Immature natural killer cell (primary cell): ENCODE measurements at regions not wholly inside any gene's neighbourhood (a gene's known extent, or its start where the extent isn't known, plus 50 kb on each side); places are given as distances from the start of the nearest gene placed in this dataset.
"Not testable (repeated sequence)": the region's sequence is repeated elsewhere in the genome, so short reads cannot be mapped to it uniquely, and the experiment has no call there.

ENCODE experiments used
- DNase-seq, 3 donors: peaks; one replicate each; pipeline ENCODE4 v3.0.0; 2022; ENCODE audit warnings: mixed read lengths in 1 of 3
- H3K27ac Mint-ChIP-seq, 6 donors: one replicate each; pipeline ENCODE4 v1.8.0; 2020; ENCODE audit warnings: mixed read lengths in 6 of 6, mild to moderate bottlenecking in 5 of 6, inconsistent platforms in 4 of 6, moderate library complexity in 3 of 6
- H3K27me3 Mint-ChIP-seq, 3 donors: one replicate each; pipeline ENCODE4 v1.8.0; 2020 to 2021; ENCODE audit warnings: low read depth in 3 of 3, mild to moderate bottlenecking in 3 of 3, mixed read lengths in 3 of 3, moderate library complexity in 3 of 3, inconsistent platforms in 1 of 3
- H3K36me3 Mint-ChIP-seq, 3 donors: one replicate each; pipeline ENCODE4 v1.8.0; 2020; ENCODE audit warnings: mixed read lengths in 3 of 3, inconsistent platforms in 2 of 3, mild to moderate bottlenecking in 2 of 3
- H3K4me1 Mint-ChIP-seq, 2 donors: one replicate each; pipeline ENCODE4 v1.8.0; 2020; ENCODE audit warnings: inconsistent platforms in 2 of 2, mild to moderate bottlenecking in 2 of 2, mixed read lengths in 2 of 2, moderate library complexity in 1 of 2
- H3K4me3 Mint-ChIP-seq, 5 donors: one replicate each; pipeline ENCODE4 v1.8.0; 2020; ENCODE audit warnings: mild to moderate bottlenecking in 5 of 5, mixed read lengths in 5 of 5, inconsistent platforms in 3 of 5, moderate library complexity in 3 of 5
- H3K9me3 Mint-ChIP-seq, 6 donors: one replicate each; pipeline ENCODE4 v1.8.0; 2020; ENCODE audit warnings: mild to moderate bottlenecking in 6 of 6, mixed read lengths in 6 of 6, inconsistent platforms in 4 of 6, moderate library complexity in 3 of 6

DNA sequence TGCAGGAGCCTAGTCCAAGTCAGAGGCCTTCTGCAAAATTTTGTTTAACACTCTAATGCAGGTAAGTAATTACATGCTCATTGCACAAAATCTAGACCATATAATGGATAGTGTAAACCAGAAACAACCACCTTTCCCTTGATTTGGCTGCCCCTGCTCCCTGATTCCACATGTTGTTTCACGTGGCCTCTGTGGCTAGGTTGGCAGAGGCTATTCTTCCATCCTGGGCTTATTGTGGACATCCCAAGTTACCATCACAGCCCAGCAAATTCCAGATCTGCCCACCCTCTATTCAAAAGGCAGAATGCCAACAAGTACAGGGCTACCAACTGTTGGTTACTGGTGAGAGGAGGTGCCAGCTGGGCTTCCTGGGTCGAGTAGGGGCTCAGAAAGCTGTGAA lies 794.5 kb upstream of the GRM7 start:
- no peak for DNase-seq
- Mint-ChIP-seq H3K4me1 (no peaks in the 10 kb centered on the region), H3K9me3 (peaks cover 4 to 16% (median 8%) of the 10 kb centered on the region in 6 donors), H3K4me3 (no peak overlapping the region), H3K27ac (no peak overlapping the region), H3K27me3 (peaks cover 0 to 2% (median 0%) of the 10 kb centered on the region in 3 donors), H3K36me3 (no peaks in the 10 kb centered on the region)

DNA sequence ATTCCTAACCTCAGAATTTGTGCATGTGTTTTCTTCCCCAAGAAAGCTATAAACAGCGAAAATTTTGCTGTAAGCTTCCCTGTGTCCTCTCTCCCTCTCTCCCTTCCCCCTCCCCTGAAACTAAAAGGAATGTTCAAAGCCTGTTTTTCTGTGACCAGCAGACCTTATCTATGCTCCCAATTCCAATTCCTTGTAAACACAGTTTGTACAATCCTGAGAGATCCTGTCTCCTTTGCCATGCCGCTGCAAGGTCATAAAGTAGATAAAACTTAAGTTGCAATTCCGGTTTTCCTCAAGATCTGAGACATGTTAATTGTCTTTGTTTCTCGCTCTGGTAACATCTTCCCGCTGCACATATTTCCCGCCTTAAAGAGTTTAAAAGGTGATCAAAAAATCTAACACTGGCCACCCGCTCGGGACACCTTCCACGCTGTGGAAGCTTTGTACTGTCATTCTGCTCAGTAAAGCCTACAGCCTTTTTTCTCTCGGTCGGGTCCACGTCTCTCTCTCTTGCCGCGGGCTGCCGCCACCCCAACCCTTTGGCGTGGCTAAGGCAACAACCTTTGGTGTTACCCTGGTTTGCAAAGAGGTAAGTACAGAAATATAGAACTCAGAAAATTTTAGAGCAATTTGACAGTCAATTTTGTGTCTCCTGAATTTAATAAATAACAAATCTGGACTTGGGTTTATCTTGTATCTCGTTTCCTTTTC lies 793.9 kb upstream of the GRM7 start:
- H3K27ac Mint-ChIP-seq, DNase-seq, H3K4me3 Mint-ChIP-seq, H3K36me3 Mint-ChIP-seq, H3K27me3 Mint-ChIP-seq, H3K4me1 Mint-ChIP-seq: not testable (repeated sequence)
- peaks cover 4 to 16% (median 9%) of the 10 kb centered on the region in 6 donors for H3K9me3 Mint-ChIP-seq

DNA sequence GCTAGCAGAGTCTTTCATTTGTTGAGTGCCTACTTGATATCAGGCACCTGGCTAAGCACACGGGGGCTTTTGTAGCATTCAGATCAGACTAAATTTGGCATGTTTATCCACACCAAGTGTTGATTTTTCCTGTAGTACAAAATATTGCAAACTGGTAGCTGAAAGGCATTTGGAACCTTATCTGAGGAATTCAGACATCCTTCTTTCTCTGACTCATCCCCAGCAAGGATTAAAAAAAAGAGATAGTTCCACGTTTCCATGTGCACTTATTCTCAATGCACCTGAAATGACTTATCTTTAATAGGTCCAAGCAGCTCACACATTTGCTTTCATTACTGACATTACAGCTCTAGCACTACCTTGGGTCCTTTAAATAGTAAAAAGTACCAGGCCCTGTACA lies 786.0 kb upstream of the GRM7 start:
- peaks cover 12 to 49% (median 20%) of the 10 kb centered on the region in 6 donors for H3K9me3 Mint-ChIP-seq
- peaks cover 0 to 2% (median 0%) of the 10 kb centered on the region in 3 donors for H3K36me3 Mint-ChIP-seq
- DNase-seq: no peak
- no peak overlapping the region for H3K27ac Mint-ChIP-seq
- no peaks in the 10 kb centered on the region for H3K27me3 Mint-ChIP-seq
- H3K4me3 Mint-ChIP-seq: no peak overlapping the region
- no peaks in the 10 kb centered on the region for H3K4me1 Mint-ChIP-seq

DNA sequence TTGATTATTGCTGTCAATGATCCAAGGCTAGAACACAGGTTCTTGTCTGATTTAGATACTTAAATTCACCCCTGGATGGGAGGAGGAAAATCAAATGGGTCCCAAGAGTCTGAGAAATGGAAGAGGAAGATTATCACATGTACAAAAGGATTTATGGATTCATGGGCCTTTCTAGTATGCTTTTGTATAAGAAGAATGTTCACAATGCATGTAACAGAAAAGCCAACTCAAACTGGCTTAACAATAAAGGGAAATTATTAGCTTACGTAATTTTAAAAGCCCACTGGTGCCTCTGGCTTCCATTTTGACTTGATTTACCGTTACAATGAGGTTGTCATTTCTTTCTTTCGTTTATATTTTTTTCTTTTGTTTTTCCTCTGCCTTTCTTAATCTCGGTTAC lies 782.5 kb upstream of the GRM7 start:
- Mint-ChIP-seq H3K36me3 (peaks cover 0 to 2% (median 0%) of the 10 kb centered on the region in 3 donors), H3K4me3 (no peak overlapping the region), H3K9me3 (peaks cover 10 to 48% (median 24%) of the 10 kb centered on the region in 6 donors), H3K27ac (no peak overlapping the region), H3K4me1 (no peaks in the 10 kb centered on the region), H3K27me3 (peaks cover 0 to 1% (median 0%) of the 10 kb centered on the region in 3 donors)
- no peak for DNase-seq

DNA sequence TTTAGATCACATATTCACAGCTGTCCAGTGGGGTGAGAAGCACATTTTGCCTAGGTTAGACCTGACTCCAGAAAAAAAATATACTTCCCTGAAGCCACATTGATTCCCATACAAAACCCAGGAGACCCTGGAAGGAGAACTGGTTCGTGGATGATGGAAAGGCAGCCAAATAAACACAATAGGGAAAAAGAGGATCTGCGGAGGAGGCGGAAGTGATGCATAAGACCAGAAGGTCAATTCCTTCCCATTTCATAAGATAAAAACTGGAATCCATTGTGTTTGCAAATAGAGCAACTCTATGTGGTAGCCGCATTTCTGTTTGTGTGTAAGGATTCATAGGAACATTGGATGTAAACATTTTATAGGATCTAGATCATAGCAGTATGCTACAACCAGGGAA lies 781.9 kb upstream of the GRM7 start:
- DNase-seq: no peak
- Mint-ChIP-seq H3K4me3 (no peak overlapping the region), H3K4me1 (no peaks in the 10 kb centered on the region), H3K27me3 (peaks cover 0 to 2% (median 0%) of the 10 kb centered on the region in 3 donors), H3K27ac (no peak overlapping the region), H3K36me3 (peaks cover 0 to 2% (median 0%) of the 10 kb centered on the region in 3 donors), H3K9me3 (peaks cover 10 to 50% (median 24%) of the 10 kb centered on the region in 6 donors)

DNA sequence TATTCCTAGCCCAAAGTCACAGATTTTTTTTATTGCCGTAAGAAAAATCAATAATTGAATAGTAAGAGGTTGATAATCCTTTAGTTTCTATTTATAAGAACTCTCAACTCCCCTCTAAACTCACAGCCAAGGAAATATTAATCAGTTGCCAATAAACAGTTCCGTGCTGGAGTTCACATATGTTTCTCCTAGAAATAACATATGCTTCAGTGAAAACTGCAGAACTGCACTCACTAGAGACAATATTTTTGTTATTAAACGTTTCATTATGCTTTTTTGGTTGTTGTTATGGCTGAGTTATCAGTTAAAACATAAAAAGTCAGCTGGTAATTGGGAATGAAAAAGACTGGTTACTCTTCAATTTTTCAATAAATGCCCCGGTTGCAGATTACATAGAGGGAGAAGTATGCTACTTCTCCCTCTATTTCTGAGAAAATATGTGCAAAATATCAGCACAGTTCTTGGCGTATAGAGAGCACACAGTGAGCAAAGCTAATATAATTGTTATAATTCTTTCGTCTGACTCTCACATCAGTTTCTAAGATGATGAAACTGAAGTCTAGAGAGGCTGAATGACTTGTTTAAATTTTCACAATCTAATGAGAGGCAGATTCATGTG lies 781.2 kb upstream of the GRM7 start:
- H3K9me3 Mint-ChIP-seq: peaks cover 10 to 50% (median 18%) of the 10 kb centered on the region in 6 donors

DNA sequence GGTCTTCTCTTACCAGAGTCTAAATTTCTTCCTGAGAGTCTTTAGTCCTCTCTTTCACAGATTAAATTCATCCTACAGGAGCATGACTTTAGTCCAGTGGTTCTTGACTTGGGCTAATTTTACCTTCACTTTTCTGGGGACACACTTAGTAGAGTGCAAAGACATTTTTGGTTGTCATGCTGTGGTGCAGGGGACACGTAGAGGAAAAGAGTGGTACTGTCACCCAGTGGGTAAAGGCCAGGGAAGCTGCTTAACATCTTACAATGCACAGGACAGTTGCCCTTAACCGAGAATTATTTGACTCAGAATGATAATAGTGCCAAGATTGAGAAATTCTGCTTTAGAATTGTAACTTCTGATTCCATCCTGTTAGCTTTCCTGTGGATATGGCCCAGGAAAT lies 772.5 kb upstream of the GRM7 start:
- Mint-ChIP-seq H3K9me3 (peaks cover 0 to 14% (median 6%) of the 10 kb centered on the region in 6 donors), H3K27me3 (peaks cover 0 to 2% (median 2%) of the 10 kb centered on the region in 3 donors), H3K4me3 (no peak overlapping the region), H3K27ac (no peak overlapping the region), H3K36me3 (no peaks in the 10 kb centered on the region), H3K4me1 (no peaks in the 10 kb centered on the region)
- no peak for DNase-seq

More for the DNA sequence above, 781.2 kb upstream of the GRM7 start:
- no peak for DNase-seq
- Mint-ChIP-seq H3K27me3 (peaks cover 0 to 2% (median 0%) of the 10 kb centered on the region in 3 donors), H3K36me3 (peaks cover 0 to 2% (median 0%) of the 10 kb centered on the region in 3 donors), H3K4me3 (no peak overlapping the region), H3K27ac (no peak overlapping the region), H3K4me1 (no peaks in the 10 kb centered on the region)

DNA sequence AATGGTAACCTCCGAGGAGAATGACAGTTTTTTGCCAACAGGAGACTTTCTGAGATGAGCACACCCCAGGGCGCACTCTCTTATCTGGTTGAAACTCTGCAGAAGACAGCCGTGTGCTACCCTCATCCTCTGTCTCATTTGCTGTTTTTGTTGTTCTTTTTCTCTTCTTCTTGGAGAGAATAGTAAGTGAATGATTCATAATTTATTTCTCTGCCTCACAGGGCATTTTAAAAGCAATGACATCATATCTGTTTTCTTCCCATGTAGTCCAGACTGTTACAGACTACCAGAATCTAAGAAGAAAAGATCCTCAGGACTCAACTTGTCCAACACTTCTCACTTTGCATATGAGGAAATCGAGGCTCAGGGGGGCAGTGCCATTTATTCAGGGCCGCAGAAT lies 771.1 kb upstream of the GRM7 start:
- no peak for DNase-seq
- Mint-ChIP-seq H3K36me3 (no peaks in the 10 kb centered on the region), H3K27ac (no peak overlapping the region), H3K9me3 (peaks cover 0 to 16% (median 6%) of the 10 kb centered on the region in 6 donors), H3K4me3 (no peak overlapping the region), H3K4me1 (no peaks in the 10 kb centered on the region), H3K27me3 (peaks cover 0 to 2% (median 2%) of the 10 kb centered on the region in 3 donors)

DNA sequence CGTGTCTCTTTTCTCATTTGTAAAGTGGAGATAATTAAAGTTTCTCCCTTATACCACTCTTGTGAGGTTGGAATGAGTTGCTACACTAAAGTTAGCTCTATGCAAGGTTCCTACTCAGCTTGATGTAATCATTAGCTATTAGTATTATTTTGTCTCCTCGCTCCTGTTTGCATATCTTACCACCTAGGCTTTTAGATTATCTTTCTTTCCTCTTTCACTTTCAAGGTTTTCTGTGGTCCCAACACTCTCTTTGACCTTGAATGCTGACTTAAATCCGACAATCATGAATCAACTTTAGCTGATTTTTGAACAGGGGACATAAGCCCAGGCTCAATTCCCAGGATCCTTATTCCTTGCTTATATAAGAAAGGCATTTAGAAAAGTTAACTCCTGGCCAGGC lies 769.7 kb upstream of the GRM7 start:
- no peak for DNase-seq
- Mint-ChIP-seq H3K36me3 (no peaks in the 10 kb centered on the region), H3K4me3 (no peak overlapping the region), H3K27me3 (peaks cover 0 to 2% (median 2%) of the 10 kb centered on the region in 3 donors), H3K4me1 (no peaks in the 10 kb centered on the region), H3K9me3 (peaks cover 0 to 19% (median 7%) of the 10 kb centered on the region in 6 donors), H3K27ac (no peak overlapping the region)

DNA sequence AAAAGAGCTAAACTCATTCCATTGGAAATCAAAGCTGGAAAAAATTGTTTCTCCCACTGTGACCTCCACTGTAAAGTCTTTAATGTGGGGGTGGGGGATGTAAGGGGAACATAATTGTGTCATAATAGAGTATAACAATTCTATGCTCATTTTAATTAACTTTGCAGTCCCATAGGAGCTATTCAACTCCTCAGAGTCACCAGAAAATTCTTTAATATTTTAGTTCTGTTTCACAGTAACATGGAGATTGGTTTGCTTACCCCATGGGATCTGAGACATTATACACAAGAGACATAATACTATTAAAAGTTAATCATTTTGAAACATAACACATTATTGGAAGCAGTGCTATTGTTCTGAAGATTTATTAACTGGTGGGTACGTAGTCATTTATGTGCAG lies 765.9 kb upstream of the GRM7 start:
- H3K4me1 Mint-ChIP-seq: no peaks in the 10 kb centered on the region
- peaks cover 0 to 2% (median 0%) of the 10 kb centered on the region in 3 donors for H3K27me3 Mint-ChIP-seq
- DNase-seq: no peak
- H3K9me3 Mint-ChIP-seq: peaks cover 3 to 26% (median 7%) of the 10 kb centered on the region in 6 donors
- no peaks in the 10 kb centered on the region for H3K36me3 Mint-ChIP-seq
- no peak overlapping the region for H3K4me3 Mint-ChIP-seq
- no peak overlapping the region for H3K27ac Mint-ChIP-seq

DNA sequence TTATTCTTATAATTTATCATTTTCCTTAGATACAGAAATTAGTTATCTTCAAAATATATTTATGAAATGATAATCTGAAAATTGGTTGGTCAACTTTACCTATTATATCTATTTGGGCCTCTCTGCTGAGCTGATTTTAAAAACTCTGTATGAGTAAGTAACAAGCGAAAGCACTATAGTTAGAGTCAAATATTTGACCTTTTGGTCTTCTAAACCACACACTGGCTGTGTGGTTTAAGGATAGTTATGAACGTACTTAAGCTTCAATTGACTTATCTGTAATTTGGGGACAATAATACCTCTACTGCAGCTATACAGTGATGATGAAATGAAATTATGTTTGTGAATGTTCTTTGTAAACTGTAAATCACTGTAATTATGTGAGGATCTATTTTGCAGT lies 763.9 kb upstream of the GRM7 start:
- Mint-ChIP-seq H3K27ac (no peak overlapping the region), H3K27me3 (no peaks in the 10 kb centered on the region), H3K36me3 (no peaks in the 10 kb centered on the region), H3K4me3 (no peak overlapping the region), H3K9me3 (peaks cover 7 to 26% (median 8%) of the 10 kb centered on the region in 6 donors), H3K4me1 (no peaks in the 10 kb centered on the region)
- DNase-seq: no peak

DNA sequence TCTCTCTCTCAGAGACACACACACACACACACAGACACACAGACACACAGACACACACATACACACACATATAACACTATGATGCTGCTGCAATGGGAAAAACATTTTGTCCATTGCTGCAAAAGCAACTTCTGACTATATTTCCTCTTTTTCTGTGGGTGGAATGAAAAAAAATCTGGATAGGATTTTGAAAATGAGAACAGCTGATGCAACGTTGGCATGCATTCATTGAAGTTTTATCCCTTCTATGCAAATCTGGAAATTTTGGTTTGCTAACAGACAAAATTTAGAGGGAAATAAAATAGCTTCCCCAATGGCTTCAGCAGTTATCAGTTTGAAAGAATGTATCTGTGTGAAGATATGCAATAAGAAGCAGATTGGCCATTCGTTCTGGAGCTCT lies 763.4 kb upstream of the GRM7 start:
- Mint-ChIP-seq H3K9me3 (peaks cover 7 to 28% (median 9%) of the 10 kb centered on the region in 6 donors), H3K4me3 (no peak overlapping the region), H3K27me3 (no peaks in the 10 kb centered on the region), H3K36me3 (no peaks in the 10 kb centered on the region), H3K4me1 (no peaks in the 10 kb centered on the region), H3K27ac (no peak overlapping the region)
- DNase-seq: no peak

DNA sequence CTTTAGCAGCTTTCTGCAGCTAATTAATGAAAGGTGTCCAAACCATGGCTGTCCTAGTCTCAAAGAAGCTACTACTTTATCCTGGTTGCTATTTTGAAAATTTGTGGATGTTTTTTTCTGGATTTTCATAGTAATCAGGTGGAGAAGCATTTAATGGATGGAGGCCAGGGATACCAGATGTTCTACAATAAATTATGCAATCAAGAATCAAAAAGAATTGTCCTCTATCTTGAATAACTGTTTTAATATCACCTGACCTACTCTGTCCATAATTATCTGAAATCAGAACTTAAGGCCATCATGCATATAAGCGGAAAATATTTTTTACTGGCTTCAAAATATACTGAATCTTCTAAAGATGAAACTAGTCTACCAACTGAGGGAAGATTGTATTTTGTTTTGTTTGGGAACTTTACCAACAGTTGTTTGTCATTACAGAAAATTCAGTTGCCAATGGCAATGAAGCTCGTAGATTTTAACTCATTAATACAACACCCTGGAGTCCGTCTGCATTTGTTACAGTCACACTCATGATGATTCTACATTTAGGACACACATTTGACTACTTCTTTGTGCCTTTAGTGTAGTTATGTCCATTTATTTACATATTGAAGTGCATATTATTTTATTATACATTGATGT lies 762.3 kb upstream of the GRM7 start:
- Mint-ChIP-seq H3K27me3 (no peaks in the 10 kb centered on the region), H3K36me3 (no peaks in the 10 kb centered on the region), H3K4me3 (no peak overlapping the region), H3K4me1 (no peaks in the 10 kb centered on the region), H3K9me3 (peaks cover 5 to 25% (median 10%) of the 10 kb centered on the region in 6 donors), H3K27ac (no peak overlapping the region)
- DNase-seq: no peak

DNA sequence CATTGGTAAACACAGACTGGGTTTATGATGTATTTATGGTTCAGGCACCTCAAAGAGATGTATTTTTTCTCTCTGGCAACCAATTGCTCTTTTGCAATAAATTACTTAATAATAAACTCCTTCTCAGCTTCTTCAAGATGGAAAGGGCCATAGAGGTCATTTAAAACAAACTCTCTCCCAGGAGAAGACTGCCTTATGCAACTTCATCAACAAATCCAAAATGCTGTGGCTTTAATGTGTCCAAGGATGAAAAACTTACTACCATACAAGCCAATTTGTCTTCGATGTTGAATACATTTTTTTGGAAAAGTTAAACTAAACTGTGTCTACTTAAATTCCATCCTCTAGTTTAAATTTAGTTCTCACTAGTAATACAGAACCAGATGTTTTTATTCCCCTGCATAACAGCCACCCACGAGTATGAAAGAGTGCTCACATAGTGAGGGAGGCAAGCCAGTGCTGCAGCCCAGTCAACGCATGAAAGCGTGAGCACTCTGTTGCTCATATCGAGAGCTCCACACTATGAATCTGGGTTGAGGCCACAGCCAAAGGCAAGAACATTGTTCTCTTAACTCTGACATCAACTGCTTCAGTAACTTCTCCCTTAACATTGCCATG lies 761.3 kb upstream of the GRM7 start:
- Mint-ChIP-seq H3K27ac (no peak overlapping the region), H3K36me3 (no peaks in the 10 kb centered on the region), H3K4me1 (no peaks in the 10 kb centered on the region), H3K27me3 (no peaks in the 10 kb centered on the region), H3K4me3 (no peak overlapping the region), H3K9me3 (peaks cover 9 to 34% (median 14%) of the 10 kb centered on the region in 6 donors)
- DNase-seq: no peak
